ENCODE measurements at regions not wholly inside any gene's neighbourhood (a gene's known extent, or its start where the extent isn't known, plus 50 kb on each side); places are given as distances from the start of the nearest gene placed in this dataset.

GRCh38 chr6:71386215-71386614 is 97.6 kb downstream of the OGFRL1 start:
- H2BK120ac ChIP-seq (ENCODE audit: low read depth, low read length, poor library complexity, severe bottlenecking), result no peak overlapping the region
- TF ChIP-seq, protein P1, sequence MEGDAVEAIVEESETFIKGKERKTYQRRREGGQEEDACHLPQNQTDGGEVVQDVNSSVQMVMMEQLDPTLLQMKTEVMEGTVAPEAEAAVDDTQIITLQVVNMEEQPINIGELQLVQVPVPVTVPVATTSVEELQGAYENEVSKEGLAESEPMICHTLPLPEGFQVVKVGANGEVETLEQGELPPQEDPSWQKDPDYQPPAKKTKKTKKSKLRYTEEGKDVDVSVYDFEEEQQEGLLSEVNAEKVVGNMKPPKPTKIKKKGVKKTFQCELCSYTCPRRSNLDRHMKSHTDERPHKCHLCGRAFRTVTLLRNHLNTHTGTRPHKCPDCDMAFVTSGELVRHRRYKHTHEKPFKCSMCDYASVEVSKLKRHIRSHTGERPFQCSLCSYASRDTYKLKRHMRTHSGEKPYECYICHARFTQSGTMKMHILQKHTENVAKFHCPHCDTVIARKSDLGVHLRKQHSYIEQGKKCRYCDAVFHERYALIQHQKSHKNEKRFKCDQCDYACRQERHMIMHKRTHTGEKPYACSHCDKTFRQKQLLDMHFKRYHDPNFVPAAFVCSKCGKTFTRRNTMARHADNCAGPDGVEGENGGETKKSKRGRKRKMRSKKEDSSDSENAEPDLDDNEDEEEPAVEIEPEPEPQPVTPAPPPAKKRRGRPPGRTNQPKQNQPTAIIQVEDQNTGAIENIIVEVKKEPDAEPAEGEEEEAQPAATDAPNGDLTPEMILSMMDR (conservative IDR thresholded peaks at IDR 0.05), result no peak
- H4K91ac ChIP-seq (ENCODE audit: insufficient read length, low read depth, low read length), result no peak overlapping the region
- no peak overlapping the region for H3K14ac ChIP-seq (ENCODE audit: insufficient read depth, low read length)
- H2BK20ac ChIP-seq (ENCODE audit: low read depth, low read length, poor library complexity, severe bottlenecking), result no peak overlapping the region
- no peak overlapping the region for H2AFZ ChIP-seq (ENCODE audit: low read length)
- no peaks in the 10 kb centered on the region for H3K27me3 ChIP-seq (ENCODE audit: insufficient read depth, low read length)
- H4K5ac ChIP-seq (ENCODE audit: insufficient read length, low read depth, low read length), result no peak overlapping the region
- peaks cover 20 to 24% of the 10 kb centered on the region in 2 experiments for H3K4me1 Mint-ChIP-seq
- no peak overlapping the region for H3K23ac ChIP-seq (ENCODE audit: insufficient read length, low read depth, low read length)
- H3K9ac ChIP-seq (ENCODE audit: extremely low read depth, insufficient read length, low read length), result no peak overlapping the region
- H3K79me1 ChIP-seq (ENCODE audit: insufficient read depth, low read depth, low read length, poor library complexity, severe bottlenecking), result no peaks in the 10 kb centered on the region
- H3K18ac ChIP-seq (ENCODE audit: insufficient read length, low read depth, low read length), result no peak overlapping the region
- H3K56ac ChIP-seq (ENCODE audit: insufficient read length, low read depth, low read length), result no peak overlapping the region
- no peaks in the 10 kb centered on the region for H3K79me2 ChIP-seq (ENCODE audit: insufficient read depth, low read length)
- no peak for DNase-seq
- H3K4ac ChIP-seq (ENCODE audit: low read depth, low read length), result no peak overlapping the region
- no peak overlapping the region for H3K4me2 ChIP-seq (ENCODE audit: insufficient read depth, insufficient read length, low read length)
- no peak overlapping the region for H4K8ac ChIP-seq (replicated peaks; ENCODE audit: insufficient read length, low read depth, low read length)
- H4K20me1 ChIP-seq (ENCODE audit: control insufficient read depth, insufficient read depth, insufficient read length), result no peaks in the 10 kb centered on the region
- H3K9me3 Mint-ChIP-seq, result no peaks in the 10 kb centered on the region
- H3K4me3 Mint-ChIP-seq, result no peak overlapping the region
- H3K27ac Mint-ChIP-seq, result no peak overlapping the region
- no peaks in the 10 kb centered on the region for H3K4me1 ChIP-seq (ENCODE audit: insufficient read depth, low read length)
- H3T11ph ChIP-seq (ENCODE audit: low read length), result no peak overlapping the region
- no peak overlapping the region for H2BK15ac ChIP-seq (ENCODE audit: low read depth, low read length)
- no peak overlapping the region for H2AK5ac ChIP-seq (ENCODE audit: insufficient read length, low read length)
- no CpG with 5 or more reads among the region's 4 CpGs for WGBS (ENCODE audit: extremely low coverage, insufficient read length, low lambda C conversion rate)
- H2BK5ac ChIP-seq (ENCODE audit: insufficient read length, low read length), result no peak overlapping the region
- no peaks in the 10 kb centered on the region for H3K9me3 ChIP-seq (ENCODE audit: control insufficient read depth, low read depth, low read length)
- no peaks in the 10 kb centered on the region for H3K36me3 Mint-ChIP-seq (ENCODE audit: insufficient read depth in 1 of 3, low read depth in 3 of 3)
- no peaks in the 10 kb centered on the region for H3K23me2 ChIP-seq (ENCODE audit: insufficient read length, low read depth, low read length, poor library complexity, severe bottlenecking)
- no peak overlapping the region for H2BK12ac ChIP-seq (ENCODE audit: insufficient read length, low read depth, low read length)
- no peaks in the 10 kb centered on the region for H3K27me3 Mint-ChIP-seq (ENCODE audit: low read depth)
- H3K27ac ChIP-seq (ENCODE audit: insufficient read length, low read depth, low read length), result no peak overlapping the region
